BLaER1 treated with 17β-estradiol and CSF1 and Interleukin-3, amounts not matched to agents 10 nM and 100 nM (cell line): ENCODE measurements at regions not wholly inside any gene's neighbourhood (a gene's known extent, or its start where the extent isn't known, plus 50 kb on each side); places are given as distances from the start of the nearest gene placed in this dataset.
A peak's percentile ranks its signal among the peaks of the same experiment; 100 is the strongest.

Experiments
- H3K27ac ChIP-seq, 11 experiments: shearing (Covaris generic); formaldehyde crosslinking; 2 replicates each; pipeline ENCODE4 v1.8.1; 2022
- H3K27me3 ChIP-seq, 11 experiments: shearing (Covaris generic); formaldehyde crosslinking; 2 replicates each; pipeline ENCODE4 v1.8.1; 2022
- H3K36me3 ChIP-seq, 11 experiments: shearing (Covaris generic); formaldehyde crosslinking; 2 replicates each; pipeline ENCODE4 v1.8.1; 2022
- H3K4me1 ChIP-seq, 10 experiments: shearing (Covaris generic); formaldehyde crosslinking; 2 replicates each; pipeline ENCODE4 v1.8.1; 2022
- H3K4me2 ChIP-seq, 11 experiments: shearing (Covaris generic); formaldehyde crosslinking; 2 replicates each; pipeline ENCODE4 v1.8.1; 2022
- H3K4me3 ChIP-seq, 10 experiments: shearing (Covaris generic); formaldehyde crosslinking; 2 replicates each; pipeline ENCODE4 v1.8.1; 2022
- H3K9ac ChIP-seq, 11 experiments: shearing (Covaris generic); formaldehyde crosslinking; 2 replicates each; pipeline ENCODE4 v1.8.1; 2022
- H3K9me3 ChIP-seq, 11 experiments: shearing (Covaris generic); formaldehyde crosslinking; replicated peaks in 1 of 11; 2 replicates each; pipeline ENCODE4 v1.8.1; 2022
- H4K20me1 ChIP-seq, 11 experiments: shearing (Covaris generic); formaldehyde crosslinking; 2 replicates each; pipeline ENCODE4 v1.8.1; 2022
- Cebpa-rat ChIP-seq, 11 experiments: shearing (Covaris generic); IDR thresholded peaks; 2 replicates each; pipeline ENCODE4 v1.8.1; 2022

DNA sequence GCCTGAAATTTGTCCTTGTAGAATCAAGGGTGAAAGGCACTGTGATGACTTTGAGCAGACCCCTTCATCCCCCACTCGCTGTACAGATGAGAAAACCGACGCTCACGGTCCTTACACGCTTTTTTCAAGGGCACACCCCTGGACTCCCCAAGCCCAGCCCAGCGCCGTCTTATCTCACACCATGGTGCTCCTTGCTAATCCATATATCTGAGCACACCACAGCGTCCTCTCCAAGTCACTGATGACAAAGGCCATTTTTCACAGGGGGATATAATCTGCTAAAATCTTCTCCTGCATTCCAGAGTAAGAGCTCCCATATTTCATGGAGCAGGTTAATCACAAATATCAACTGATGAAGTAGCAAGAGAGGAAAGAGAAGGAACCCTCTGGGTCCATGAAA, 486.3 kb downstream of the BCOR start:
- Histone ChIP-seq H3K36me3 (no peaks in the 10 kb centered on the region), H3K27ac (no peak overlapping the region), H3K4me3 (no peak overlapping the region), H4K20me1 (no peaks in the 10 kb centered on the region), H3K4me2 (no peak overlapping the region), H3K4me1 (peaks cover 0 to 22% (median 13%) of the 10 kb centered on the region in 10 experiments; a peak in 15 of 20 replicates), H3K27me3 (peaks cover 0 to 16% (median 8%) of the 10 kb centered on the region in 11 experiments; a peak in 11 of 22 replicates), H3K9me3 (peaks cover 9 to 15% (median 13%) of the 10 kb centered on the region in 11 experiments), H3K9ac (no peak overlapping the region)
- no peak for TF ChIP-seq Cebpa-rat (IDR thresholded peaks at IDR 0.05)

DNA sequence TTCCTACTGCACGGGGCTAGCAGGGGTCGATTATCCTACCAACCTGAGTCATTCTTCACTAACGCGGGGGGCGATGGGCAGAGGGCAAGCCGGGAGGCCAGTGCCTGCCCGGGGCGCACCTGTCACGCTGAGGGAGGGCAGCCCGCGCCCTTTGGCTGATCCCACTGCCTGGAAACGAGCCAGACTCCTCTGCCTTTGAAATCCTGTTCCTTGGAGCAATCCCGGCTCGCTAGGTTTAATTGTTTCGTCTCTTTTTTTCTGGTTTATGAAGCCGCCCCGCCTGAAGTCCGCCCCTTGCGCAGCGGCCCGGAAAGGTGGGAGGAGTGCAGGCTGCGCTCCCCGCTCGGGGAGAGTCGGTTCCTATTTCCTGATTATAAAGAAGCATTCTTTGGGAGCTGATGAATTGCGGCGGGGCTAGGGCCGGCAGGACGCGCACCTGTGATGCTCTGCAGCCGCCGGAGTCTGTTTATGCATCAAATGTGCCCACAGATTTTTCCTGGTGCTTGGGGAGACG, 484.2 kb downstream of the BCOR start:
- no peak for TF ChIP-seq Cebpa-rat (IDR thresholded peaks at IDR 0.05)
- Histone ChIP-seq H4K20me1 (no peaks in the 10 kb centered on the region), H3K9ac (peak overlapping the region in 3 of 11 experiments; percentile 18 to 23 (median 22); a peak in 1 of 22 replicates), H3K27ac (no peak overlapping the region), H3K27me3 (peaks cover 0 to 16% (median 8%) of the 10 kb centered on the region in 11 experiments; a peak in 11 of 22 replicates), H3K4me2 (peak overlapping the region; percentile 79 to 92 (median 84)), H3K36me3 (no peaks in the 10 kb centered on the region), H3K4me1 (peaks cover 0 to 22% (median 13%) of the 10 kb centered on the region in 10 experiments; a peak in 15 of 20 replicates), H3K4me3 (peak overlapping the region; percentile 37 to 61 (median 50)), H3K9me3 (0 out of 22 replicates have a peak, but pooled peaks cover 0 to 3% (median 0%) of the 10 kb centered on the region in 11 experiments)

DNA sequence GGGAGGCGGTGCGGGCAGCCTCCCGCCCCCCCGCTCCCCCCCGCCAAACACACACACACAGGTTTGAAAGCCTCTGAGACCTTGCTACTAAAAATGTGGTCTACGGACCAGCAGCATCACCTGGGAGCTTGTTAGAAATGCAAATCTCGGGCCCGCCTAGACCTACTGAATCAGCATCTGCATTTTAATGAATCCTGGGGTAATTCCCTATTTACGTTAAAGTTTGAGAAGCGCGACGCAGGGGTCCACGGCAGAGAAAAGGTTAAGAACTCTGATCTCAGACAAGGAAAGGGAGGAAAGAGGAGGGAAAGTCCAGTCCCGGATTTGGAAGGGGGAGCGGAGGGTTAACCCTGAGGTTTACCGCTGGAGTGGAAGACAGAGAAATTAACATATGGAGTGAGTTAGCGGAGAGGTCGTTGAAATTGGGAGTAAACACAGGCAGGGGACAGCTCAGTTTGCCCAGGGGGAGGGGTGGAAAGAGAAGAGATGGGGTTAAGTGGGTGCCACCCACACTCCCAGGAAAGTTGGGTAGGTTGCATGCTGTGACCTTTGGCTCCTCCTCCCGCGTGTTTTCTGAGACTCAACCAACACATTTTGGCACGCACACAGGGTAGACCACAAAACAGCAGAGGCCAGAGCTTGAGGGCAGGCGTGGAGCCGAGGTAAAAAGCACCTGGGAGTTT, 483.6 kb downstream of the BCOR start:
- Histone ChIP-seq H3K4me3 (peak overlapping the region in 9 of 10 experiments; percentile 38 to 61 (median 54); a peak in 18 of 20 replicates), H3K36me3 (no peaks in the 10 kb centered on the region), H3K9me3 (peaks cover 0 to 3% (median 0%) of the 10 kb centered on the region in 11 experiments; a peak in 1 of 22 replicates), H3K4me1 (peaks cover 0 to 17% (median 12%) of the 10 kb centered on the region in 10 experiments; a peak in 15 of 20 replicates), H3K9ac (peak overlapping the region in 1 of 11 experiments; percentile 23; a peak in 1 of 22 replicates), H4K20me1 (no peaks in the 10 kb centered on the region), H3K27me3 (peaks cover 0 to 16% (median 8%) of the 10 kb centered on the region in 11 experiments; a peak in 11 of 22 replicates), H3K27ac (no peak overlapping the region), H3K4me2 (peak overlapping the region; percentile 79 to 92 (median 84))
- TF ChIP-seq Cebpa-rat (IDR thresholded peaks at IDR 0.05) = no peak

DNA sequence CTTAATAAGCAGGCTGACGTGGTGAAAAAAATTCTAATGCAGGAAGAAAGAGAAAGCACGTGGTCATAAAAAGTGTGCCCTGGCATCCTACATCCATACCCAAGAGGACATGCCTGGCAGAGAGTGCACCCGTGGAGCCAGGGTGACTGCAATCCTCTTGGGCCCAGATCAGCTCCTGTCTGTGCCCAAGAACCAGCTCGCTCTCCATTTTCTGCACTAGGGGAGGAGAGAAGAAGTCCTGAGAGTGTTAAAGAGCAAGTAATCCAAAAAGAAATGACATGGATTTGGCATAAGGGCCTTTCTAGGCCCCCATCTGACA, 483.1 kb downstream of the BCOR start:
- Histone ChIP-seq H3K36me3 (no peaks in the 10 kb centered on the region), H3K9ac (no peak overlapping the region), H4K20me1 (no peaks in the 10 kb centered on the region), H3K27ac (no peak overlapping the region), H3K27me3 (peaks cover 0 to 16% (median 8%) of the 10 kb centered on the region in 11 experiments; a peak in 11 of 22 replicates), H3K9me3 (peaks cover 0 to 6% (median 0%) of the 10 kb centered on the region in 11 experiments; a peak in 3 of 22 replicates), H3K4me3 (no peak overlapping the region), H3K4me2 (peak overlapping the region; percentile 79 to 92 (median 84); a peak in 21 of 22 replicates), H3K4me1 (peaks cover 0 to 16% (median 13%) of the 10 kb centered on the region in 10 experiments; a peak in 15 of 20 replicates)
- TF ChIP-seq Cebpa-rat (IDR thresholded peaks at IDR 0.05) = no peak

DNA sequence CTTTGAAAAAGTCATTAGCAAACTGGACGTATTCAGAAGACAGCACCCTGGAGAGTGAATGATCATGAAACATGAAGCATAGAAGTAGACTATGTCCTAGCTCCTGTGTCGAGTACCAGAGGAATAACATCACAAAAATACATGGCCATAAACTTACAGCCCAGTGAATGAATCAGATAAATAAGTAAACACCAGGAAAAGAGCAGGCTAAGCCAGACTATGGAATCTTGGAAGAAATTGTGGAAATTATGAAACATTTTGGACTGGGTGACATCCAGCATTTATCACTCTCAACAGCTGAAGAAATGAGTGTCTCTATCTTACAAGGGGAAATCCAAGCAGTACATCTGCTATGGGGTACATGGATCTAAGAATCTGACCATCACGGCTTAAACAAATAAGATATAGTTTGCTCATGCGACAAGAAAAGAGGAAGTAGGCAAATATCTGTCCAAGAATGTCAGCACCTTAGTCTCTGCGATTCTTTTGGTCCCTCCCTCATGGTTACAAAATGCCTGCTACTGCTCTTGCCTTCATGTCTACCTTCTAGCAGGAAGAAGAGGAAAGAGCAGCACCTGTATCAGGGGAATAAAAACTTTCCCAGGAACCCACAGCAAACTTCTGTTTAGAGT, 481.5 kb downstream of the BCOR start:
- Histone ChIP-seq H3K4me3 (no peak overlapping the region), H3K9ac (no peak overlapping the region), H3K4me1 (peaks cover 0 to 20% (median 14%) of the 10 kb centered on the region in 10 experiments; a peak in 15 of 20 replicates), H3K9me3 (peaks cover 5 to 19% (median 11%) of the 10 kb centered on the region in 11 experiments), H3K4me2 (no peak overlapping the region), H3K36me3 (no peaks in the 10 kb centered on the region), H3K27me3 (peaks cover 0 to 16% (median 8%) of the 10 kb centered on the region in 11 experiments; a peak in 11 of 22 replicates), H4K20me1 (no peaks in the 10 kb centered on the region), H3K27ac (no peak overlapping the region)
- TF ChIP-seq Cebpa-rat (IDR thresholded peaks at IDR 0.05) = no peak

DNA sequence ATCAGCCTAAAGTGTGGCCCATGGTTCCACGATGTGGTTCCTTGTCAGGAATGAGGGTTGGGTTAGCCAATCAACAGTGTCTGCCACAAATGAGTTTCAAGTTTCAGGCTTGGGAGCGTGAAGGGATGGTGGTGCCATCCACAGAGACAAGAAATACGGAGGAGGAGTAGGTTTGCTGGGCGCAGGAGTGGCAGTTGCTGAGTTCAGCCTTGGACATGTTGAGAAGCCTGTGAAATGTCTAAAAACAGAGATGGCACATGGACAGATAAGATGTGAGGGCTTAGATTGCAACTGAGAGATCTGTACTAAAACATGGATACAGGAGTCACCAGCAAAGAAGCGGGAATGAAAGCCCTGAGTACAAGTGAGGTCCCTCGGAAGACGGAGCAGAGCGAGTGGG, 481.0 kb downstream of the BCOR start:
- H3K4me1 ChIP-seq = peaks cover 0 to 20% (median 14%) of the 10 kb centered on the region in 10 experiments; a peak in 15 of 20 replicates
- H3K4me2 ChIP-seq = no peak overlapping the region
- no peak overlapping the region for H3K9ac ChIP-seq
- H4K20me1 ChIP-seq = no peaks in the 10 kb centered on the region
- H3K27ac ChIP-seq = no peak overlapping the region
- no peaks in the 10 kb centered on the region for H3K36me3 ChIP-seq
- TF ChIP-seq Cebpa-rat (IDR thresholded peaks at IDR 0.05) = no peak
- peaks cover 0 to 16% (median 8%) of the 10 kb centered on the region in 11 experiments; a peak in 11 of 22 replicates for H3K27me3 ChIP-seq
- H3K4me3 ChIP-seq = no peak overlapping the region
- H3K9me3 ChIP-seq = peaks cover 10 to 24% (median 16%) of the 10 kb centered on the region in 11 experiments

DNA sequence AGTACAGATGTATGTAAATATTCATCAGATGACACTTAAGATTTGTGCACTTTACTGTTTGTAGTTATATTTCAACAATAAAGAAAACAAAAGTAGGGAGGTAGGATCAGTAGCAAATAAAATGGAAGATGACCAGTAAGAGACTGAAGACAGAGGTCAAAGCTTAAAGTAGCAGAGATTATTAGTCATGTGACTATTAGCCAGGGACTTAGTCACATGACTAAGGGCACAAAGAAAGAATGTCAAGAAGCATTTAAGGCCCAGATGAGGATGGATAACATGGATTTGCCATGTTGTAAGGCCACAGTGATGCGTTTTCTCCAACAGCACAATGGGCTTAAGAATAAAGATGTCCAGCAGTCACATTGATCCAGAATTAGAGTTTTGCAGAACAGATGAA, 479.6 kb downstream of the BCOR start:
- Histone ChIP-seq H3K4me2 (no peak overlapping the region), H3K27ac (no peak overlapping the region), H3K36me3 (no peaks in the 10 kb centered on the region), H3K4me1 (peaks cover 0 to 20% (median 14%) of the 10 kb centered on the region in 10 experiments; a peak in 15 of 20 replicates), H3K27me3 (peaks cover 0 to 16% (median 8%) of the 10 kb centered on the region in 11 experiments; a peak in 11 of 22 replicates), H3K9ac (no peak overlapping the region), H3K4me3 (no peak overlapping the region), H4K20me1 (no peaks in the 10 kb centered on the region), H3K9me3 (peaks cover 25 to 39% (median 31%) of the 10 kb centered on the region in 11 experiments)
- no peak for TF ChIP-seq Cebpa-rat (IDR thresholded peaks at IDR 0.05)

DNA sequence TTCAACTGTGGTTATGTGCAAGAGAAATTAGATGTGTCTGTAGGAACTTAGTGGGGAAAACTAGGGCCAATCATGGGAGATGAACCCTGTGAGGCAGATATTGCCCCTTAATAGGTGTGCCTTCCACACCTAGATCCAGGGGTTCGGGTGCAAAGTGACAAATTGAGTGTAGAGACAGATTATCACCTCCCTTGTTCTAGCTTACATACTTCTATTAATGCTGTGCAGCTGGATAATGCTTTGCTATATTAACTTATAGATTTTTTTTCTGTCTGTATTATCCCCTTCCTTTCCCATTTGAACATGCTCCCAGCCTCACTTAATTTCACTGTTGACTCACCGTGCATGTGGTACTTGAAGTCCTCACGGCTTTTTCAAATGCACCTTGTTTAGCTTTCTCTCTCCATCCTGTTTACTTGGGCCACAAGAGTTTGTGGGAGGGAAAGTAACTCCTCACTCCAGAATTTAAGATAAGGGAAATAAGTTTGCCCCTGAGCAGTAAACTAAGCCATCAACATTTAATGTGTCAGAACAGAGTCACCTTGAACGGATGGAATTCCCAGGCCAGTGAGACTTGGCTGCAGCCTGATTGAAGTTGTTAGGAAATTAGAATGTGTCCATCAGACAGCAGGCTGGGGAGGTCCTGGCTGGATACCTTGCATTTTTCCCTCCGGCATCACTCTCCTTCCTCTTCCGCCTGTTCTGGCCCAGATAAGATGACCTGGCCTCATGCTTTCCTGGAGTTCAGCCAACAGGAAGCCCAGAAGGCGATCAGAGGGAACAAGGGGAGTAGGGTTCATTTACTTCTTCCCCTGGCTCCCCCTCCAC, 478.4 kb downstream of the BCOR start:
- H3K4me1 ChIP-seq = peaks cover 0 to 10% (median 4%) of the 10 kb centered on the region in 10 experiments; a peak in 14 of 20 replicates
- TF ChIP-seq Cebpa-rat (IDR thresholded peaks at IDR 0.05) = no peak
- H3K27ac ChIP-seq = no peak overlapping the region
- no peak overlapping the region for H3K9ac ChIP-seq
- H3K4me3 ChIP-seq = no peak overlapping the region
- peak overlapping the region in 4 of 11 experiments; percentile 19 to 32 (median 27); a peak in 4 of 22 replicates for H3K4me2 ChIP-seq
- peaks cover 37 to 49% (median 43%) of the 10 kb centered on the region in 11 experiments for H3K9me3 ChIP-seq
- H3K36me3 ChIP-seq = no peaks in the 10 kb centered on the region
- peaks cover 0 to 6% (median 3%) of the 10 kb centered on the region in 11 experiments; a peak in 10 of 22 replicates for H3K27me3 ChIP-seq
- no peaks in the 10 kb centered on the region for H4K20me1 ChIP-seq
